Activated T-helper 1 cell treated with Interleukin-2 at 50 U/mL for 16 hours (primary cell): ENCODE measurements at regions not wholly inside any gene's neighbourhood (a gene's known extent, or its start where the extent isn't known, plus 50 kb on each side); places are given as distances from the start of the nearest gene placed in this dataset.

Experiments
- DNase-seq: peaks from one replicate; pipeline ENCODE4 v3.0.0-alpha.2; 2020; ENCODE audit warnings: low read depth

DNA sequence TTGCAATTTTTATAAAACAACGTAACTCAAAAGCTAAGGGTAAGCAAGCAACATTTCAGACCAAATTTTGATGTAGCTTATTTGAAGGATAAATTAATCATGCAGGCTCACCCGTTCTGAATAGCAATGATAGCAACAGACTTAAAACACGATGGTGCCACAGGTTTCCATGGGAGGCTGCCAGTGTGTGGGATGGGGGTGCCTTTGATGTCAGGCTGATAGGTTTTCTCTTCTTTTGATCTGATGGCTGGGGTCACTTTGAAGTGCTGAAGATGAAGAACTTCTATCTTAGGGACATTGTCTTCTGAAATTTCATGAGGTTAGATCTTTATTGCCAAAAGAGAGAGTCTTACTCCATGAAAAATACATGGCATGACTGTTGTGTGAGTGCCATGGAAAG, 206.8 kb downstream of the LPIN1 start:
- no peak for DNase-seq

DNA sequence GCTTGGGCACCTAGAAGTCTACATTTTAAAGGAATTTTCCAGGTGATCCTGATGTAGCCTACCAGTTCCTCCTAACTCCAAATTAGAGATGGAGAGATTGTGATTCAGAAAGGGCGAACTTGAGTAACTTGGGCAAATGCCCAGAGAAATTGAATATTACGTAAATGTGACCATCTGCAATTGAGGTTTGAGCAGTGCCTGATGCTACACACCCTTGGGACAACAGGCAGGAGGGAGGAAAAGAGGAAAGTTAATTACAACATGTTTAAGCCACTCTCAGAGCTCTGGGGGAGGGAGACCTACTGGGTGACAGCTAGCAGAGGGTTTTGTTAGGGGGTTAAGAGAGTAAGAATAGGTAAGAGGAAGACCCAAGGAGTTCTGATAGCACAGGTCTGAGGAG, 208.9 kb downstream of the LPIN1 start:
- DNase-seq: no peak

DNA sequence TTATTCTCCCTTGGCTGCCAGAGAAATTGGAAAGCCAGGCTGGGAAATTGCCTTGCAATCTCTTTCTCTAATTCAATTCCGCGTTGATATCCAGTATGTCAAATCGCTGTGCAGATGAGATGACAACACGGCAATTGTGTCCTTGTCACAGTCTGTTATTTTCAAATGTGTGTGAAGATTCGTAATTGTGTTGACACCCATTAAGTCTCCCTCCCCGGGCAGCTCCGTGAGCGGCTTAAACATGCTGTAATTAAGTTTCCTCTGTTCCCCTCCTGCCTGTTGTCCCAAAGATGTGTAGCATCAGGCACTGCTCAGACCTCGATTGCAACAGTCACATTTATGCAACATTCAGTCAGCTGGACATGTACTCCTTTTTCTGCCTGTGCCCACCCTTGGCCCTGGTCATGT, 209.5 kb downstream of the LPIN1 start:
- DNase-seq: no peak

DNA sequence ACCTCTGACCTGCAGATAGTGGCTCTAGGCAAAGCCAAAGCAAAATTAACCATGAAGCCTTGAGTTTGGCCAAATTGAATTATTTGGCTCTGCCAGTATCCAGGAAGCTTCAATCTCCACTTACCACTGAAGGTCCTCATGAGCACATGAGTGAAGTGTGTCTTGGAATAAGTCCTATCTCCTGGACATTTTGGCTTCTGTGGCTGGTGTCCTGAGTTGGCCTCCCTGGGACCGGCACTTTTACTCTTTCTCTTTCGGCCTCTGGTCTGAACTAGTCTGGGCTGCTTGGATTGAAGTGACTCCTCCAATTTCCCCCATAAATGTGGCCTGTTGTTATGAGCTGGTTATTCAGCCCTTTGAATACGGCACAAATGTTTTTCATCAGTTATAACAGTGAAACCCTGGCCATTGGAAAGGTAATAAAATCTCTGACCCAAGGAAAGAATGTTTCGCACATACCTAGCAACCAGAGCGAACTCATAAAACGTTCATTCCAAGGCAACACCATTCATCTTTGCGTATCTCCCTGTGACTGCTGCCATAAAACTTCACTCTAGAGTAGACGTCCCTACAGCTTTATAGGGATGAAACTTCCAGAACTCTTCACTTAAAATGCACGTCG, 216.4 kb downstream of the LPIN1 start:
- no peak for DNase-seq

DNA sequence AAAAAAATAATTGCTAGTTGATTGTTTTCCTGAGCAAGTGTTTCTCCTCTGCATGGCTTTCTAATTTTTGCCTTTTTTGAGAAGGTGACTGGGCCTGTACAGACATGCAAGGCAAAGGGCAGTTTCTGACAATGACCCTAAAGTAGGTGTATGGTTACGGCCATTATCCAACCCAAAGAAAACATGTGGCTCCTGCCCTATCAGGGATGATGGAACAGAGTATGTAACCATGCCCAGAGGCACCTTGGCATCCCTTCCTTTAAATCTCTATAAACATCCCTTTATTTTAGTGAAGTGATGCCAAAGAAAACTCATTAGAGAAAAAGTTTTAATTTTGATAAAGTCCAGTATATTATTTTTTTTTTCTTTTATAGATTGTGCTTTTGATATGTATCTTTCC, 217.5 kb downstream of the LPIN1 start:
- no peak for DNase-seq

DNA sequence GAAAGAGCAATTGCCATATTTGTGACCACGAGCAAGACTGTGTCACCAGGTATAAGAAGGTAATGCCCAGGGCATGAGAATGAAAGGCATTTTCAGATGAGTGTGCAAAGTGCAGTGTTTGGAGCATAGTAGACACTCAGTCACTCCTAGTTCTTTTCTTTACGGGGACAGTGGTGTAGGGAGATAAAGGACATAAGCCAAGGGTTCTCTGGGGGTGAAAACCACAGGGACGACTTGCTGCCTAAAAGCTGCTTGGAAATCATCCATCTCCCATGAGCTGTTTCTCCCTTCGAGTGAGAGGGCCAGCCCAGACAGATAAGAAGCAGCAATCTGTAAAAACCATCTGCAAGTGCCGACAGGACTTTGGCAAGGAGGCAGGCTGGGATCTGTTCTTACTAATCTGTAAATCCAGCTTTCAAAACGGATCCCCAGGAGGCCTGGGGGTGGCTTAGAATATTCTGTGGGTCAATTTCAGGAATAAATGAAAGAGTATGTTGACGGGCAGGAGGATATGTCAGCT, 221.6 kb downstream of the LPIN1 start:
- no peak for DNase-seq

DNA sequence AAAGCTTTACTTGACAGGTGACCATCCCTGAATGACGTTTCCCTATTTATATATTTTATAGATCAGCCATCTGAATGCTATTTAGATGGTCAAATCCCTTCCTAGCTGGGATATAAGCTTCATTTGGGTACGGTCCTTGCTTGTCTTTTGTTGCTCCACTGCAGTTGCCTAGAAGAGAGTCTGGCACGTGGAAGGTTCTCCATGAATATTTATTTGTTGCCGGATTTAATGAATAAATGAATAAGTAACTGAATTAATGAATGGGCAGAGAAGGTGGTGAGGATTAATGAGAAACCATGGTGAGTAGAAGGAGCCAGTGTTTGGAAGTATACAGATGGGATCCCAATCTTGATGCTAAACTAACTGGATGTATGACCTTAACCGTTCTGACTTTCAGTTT, 222.1 kb downstream of the LPIN1 start:
- DNase-seq: no peak

DNA sequence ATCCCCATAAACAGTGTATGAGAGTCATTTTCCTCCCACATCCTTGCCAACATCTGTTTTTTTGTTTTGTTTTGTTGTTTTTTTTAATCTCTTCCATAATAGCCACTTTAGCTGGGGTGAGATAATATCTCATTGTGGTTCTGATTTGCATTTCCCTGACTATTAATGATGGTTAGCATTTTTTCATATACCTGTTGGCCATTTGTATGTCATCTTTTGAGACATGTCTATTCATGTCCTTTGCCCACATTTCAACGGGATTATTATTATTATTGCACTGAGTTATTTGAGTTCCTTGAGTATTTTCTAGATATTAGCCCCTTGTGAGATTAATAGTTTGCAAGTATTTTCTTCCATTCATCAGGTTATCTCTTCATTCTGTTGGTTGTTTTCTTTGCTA, 223.3 kb downstream of the LPIN1 start:
- DNase-seq: no peak

DNA sequence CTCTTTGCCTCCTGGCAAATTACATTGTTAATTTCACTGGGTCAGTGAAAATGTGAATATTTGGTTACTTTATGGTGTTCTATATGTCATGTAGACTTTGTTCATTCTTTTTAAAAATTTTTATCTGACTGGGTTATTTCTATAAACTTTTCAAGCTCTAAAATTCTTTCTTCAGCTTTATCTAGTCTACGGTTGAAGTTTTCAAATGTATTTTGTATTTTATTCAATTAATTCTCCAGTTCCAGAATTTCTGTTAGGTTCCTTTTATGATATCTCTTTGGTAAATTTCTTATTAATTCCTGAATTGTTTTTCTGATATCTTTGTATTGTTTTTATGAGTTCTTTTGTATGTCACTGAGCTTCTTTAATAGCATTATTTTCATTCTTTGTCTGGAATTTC, 228.1 kb downstream of the LPIN1 start:
- no peak for DNase-seq

DNA sequence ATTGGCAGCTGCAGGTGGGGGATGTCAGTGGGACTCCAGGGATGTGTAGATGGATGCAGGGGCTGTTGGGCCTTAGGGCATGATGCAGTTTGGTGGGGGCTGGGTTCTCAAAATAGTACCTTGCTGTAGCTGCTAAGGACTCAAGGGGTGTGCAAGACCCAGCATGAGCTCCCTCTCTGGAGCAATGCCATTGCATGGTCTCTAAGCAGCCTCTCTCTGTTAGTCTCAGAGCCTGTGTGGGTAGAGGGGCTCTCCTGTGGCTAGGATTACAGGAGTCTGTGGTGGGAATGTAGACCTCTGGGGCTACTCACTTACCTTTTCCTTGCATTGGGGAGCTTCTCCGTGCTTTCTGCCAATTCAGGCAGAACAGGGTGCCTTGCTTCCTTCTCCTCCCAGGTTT, 228.9 kb downstream of the LPIN1 start:
- no peak for DNase-seq

DNA sequence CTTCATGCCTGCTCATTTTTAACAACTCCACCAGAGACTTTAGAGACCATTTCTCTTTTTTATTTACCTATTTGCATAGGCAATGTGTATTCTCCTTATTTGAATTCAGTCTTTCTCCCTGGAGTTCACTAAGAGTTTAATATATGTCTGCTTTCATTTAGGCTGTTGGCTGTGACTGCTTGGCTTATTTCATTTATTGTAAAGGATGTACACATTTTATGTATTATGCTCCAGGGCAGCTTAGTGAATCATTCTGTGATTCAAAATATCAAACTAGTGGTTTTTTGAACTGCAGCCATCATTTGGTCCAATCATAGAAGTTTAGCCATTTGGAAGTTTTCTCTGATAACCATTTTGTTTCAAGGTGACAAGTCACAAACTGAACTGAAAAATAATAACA, 229.6 kb downstream of the LPIN1 start:
- DNase-seq: no peak

DNA sequence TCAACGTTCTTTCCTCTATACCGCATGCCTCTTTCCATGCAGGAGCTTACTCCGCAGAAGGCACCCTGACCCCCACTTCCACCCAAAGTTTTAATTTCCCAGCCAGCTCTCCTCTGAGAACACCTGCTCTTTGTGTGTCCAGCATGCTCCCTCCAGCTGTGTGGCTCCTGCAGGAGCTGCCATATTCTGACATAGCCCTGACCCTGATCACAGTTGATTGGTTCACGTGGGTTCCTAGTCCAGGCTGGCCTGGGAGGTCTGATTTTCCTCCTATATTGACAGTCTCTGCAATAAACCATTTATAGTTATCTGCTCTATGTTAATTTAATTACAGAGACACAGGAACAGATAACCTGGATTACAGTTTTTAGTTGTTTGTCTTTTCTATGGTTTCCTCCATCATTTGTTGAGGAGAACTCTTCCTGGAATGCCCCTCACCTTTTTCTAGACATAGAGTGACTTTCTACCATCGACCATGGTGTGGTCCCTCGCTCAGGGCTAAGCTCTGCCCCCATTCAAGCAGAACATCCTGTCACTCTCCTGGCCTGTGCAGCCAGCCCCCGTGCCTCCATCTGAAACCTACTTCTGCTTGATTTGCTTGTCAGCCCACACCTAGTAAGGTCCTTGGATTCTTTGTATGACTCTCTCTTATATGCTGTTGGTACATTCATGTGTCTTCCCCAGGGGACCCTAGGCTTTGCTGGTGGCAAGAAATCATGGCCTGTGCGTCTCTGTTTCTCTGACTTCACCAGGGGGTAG, 231.5 kb downstream of the LPIN1 start:
- no peak for DNase-seq

DNA sequence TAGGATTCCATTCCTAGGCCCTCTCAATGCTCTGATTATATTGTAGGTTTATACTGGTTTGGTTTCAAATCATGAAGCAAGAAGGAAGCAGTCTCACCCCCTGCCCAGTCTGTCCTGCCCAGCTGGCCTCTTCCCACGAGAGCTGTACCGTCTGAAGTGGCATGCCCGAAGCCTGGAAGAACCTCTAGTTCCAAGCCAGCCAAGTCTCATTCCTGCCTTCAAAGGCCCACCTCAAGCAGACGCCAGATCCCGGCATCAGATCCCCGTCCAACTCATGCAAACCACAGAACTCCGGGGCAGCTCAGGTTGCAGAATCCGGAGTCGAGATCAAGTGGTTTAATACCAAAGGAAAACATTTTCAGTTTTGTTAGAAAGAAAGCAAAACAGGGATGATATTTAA, 234.4 kb downstream of the LPIN1 start:
- no peak for DNase-seq

DNA sequence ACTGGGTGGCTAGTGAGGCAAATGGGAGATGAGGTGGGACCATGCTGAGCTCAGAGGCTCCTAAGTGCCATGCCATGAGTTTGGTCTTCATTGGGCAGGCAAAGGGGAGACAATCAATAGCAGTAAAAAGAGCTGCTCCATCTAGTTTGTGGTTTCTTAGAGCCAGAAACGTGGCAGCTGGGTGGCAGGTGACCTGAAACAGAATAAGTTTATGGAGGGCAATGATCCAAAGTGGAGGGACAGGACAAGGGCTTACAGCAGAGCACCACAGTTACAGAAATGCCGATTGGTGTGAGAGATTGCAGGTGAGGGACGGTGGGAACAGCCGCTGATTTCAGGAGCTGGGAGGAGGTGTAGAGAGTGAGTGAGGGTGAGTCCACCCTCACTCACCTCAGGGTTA, 237.0 kb downstream of the LPIN1 start:
- DNase-seq: no peak

DNA sequence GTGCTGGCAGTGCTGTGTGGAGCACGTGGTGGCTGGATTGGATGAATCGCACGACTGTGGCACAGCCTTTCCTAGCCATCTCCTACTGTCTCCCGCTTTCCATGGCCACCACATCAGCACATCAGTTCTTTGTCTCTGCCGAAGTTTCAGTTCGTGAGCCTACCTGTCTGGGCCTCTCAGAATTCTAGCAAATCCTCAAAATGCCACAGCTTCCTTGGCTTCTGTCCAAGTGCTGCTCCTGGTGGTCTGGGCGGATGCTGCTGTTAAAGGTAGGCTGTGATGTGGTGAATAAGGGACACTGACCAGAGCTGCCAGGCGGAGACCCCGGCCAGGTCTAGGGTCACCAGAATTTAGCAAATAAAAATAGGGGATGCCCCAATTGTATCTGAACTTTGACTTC, 237.4 kb downstream of the LPIN1 start:
- DNase-seq: no peak

DNA sequence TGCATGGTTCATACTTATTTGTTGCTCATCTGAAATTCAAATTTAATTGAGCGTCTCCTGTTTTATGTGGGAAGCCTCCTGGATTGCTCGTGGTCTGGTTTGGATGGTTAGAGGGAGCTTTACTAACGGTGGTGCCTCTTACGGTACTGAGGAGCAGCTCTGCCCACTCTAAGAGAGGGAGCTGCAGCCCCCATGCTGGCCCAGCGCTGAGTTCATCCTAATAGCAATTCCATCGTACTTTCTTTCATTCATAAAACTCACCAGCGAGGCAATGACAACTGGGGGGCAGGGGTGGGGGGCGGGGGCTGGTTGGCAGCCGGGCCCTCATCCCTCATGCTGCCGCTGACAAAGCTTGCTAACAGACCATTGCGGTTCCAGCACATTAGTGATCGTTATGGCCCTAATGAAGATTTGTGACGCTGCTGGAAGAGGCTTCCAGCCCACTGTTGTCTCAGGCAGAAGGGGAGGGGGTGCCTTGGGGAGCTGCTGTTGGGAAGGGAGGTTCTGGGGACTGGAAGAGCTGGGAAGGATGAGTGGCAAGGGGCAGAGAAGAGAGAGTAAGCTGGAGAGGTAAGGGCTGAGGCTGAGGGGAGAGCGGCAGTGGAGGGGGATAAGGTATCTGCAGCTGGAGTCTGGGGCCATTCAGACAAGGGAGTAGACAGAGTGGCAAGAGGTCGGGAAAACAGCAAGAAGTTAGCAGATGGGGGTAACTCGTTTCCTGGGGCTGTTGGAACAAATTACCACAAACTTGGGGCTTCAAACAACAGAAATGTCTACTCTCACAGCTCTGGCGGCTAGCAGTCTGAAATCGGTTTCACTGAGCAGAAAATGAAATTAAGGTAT, 238.1 kb downstream of the LPIN1 start:
- DNase-seq: no peak

DNA sequence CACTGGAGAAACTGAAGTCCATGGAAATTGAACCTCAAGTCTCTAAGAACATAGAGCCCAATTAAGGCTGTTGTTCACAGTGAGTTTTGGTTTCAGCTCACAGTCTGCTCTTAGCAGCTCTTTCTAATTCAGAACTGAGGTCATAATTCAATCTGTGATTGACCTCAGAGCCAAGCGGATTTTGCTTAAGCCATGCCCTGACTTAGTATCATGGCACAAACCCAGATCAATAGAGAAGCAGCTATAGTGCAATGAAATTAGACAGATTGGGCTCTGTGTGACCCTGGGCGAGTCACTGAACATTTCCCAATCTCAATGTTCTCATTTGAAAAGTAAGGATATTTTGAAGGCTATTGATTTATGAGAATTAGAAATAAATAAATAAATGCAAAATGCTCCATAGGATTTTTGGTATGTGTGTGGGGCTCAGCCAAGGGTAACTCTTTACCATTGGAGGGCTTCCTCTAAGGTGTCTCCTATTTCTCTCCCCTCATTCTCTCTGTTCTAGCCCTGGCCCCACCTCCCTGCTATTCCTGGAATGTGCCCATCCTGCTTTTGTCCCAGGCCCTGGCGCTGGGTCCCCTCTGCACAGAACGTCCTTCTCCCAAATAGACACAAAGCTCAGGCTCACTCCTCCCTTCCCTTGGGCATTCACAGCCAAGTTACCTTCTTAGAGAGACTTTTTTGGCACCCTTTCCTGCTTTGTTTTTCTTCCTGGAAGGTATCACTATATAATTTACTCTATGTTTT, 239.6 kb downstream of the LPIN1 start:
- DNase-seq: no peak

DNA sequence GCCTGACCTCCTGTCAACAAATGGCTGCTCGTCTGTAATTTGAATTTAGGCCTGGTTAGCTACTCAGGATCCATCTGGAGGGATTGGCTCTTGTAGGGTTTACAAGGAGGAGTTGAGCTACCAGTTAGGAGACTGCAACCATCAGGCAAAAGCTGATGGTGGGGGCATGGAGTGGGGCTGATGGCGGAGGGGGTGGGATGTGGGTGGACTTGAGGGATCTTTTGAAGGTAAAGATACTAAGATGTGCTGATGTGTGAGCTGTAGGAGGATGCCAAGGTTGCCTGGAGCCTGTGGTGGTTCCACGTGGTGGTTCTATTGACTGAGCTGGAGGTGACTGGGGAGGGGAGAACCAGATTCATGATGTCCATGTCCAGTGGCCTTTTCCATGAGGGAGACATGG, 240.7 kb downstream of the LPIN1 start:
- DNase-seq: no peak

DNA sequence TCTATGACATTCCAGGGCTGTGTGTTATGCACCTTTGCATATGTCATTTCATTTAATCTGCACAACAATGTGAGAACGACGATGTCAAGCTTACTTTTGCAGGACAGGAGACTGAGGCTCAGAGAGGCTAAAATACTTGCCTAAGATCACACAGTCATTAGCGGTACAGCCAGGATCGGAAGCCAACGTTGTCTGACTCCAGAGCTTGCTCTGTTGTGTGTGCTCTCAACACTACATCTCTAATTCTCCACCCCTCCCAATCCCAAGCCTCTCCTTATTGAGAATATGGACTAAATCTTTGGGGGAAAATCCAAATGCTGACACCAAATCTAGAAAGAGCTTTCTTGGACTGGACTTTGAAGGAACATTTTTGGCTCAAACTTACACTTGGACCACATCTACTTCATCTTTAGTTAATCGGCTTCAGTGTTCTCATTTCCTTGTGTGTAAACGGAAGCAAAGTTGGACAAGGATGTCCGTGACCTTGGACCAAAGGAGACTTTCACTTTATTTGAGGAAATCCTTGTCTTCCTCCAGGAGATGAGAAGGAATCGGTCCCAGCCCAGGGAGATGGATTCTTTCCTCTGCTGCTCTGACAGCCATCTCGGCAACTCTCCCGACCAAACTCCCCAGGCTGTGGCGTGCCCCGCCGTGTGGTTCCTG, 242.4 kb downstream of the LPIN1 start:
- no peak for DNase-seq

DNA sequence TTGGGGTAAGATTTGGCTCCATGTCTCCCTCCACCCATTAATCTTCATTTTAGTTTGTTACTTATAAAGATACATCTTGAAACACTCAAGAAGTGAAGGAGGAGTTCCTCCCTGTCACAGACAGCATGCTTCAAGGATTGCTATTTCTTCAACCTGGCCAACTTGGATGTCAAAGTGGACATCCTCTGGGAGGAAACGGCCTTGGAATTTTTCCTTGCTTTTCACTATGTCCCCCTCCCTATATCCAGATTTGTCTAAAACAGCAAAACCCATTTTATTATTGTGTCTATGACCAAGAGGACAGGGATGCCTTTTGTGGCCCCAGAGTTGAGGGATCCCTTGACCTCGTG, 242.9 kb downstream of the LPIN1 start:
- DNase-seq: no peak

DNA sequence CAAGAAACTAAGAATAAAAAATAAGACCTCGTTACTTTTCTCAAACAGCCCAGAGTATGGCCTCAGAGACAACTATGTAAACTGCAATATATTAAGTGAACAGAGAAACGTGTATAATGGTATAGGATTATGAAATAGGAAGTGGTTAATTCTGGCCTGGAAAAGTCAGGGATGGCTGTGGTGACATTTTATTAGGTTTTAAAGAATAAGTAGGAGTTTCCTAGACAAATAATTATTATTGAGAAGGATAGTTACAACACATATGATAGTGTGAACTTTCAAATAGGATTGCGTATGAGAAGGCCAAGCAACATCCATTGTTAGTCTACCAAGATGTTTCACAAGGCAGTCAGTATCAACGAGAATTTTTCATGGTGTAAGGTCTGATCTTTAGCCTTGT, 244.1 kb downstream of the LPIN1 start:
- no peak for DNase-seq

DNA sequence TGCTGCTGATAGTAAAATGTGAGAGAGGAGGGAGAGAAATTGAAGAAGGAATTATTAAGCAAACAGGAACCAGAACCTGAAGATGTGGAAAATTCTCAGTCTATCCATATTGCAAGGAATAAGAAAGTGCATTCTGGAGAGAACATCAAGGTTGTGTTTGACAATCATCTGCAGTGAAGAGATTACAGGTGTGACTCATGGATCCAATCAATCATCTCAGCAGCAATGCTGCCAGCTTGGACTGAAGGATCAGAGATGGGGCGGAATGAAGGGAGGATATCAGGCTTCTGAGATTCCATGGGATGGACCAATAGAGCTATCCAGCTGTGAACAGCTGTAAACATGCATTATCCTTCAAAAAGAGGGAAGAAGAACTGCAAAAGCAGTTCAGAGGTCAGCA, 247.3 kb downstream of the LPIN1 start:
- DNase-seq: no peak
